Epidermal melanocyte (primary cell): ENCODE measurements at regions not wholly inside any gene's neighbourhood (a gene's known extent, or its start where the extent isn't known, plus 50 kb on each side); places are given as distances from the start of the nearest gene placed in this dataset.

Experiments
- DNase-seq: peaks from one replicate; pipeline ENCODE4 v3.0.0; 2011; ENCODE audit warnings: low spot score; ENCODE audit not compliant: insufficient read length

DNA sequence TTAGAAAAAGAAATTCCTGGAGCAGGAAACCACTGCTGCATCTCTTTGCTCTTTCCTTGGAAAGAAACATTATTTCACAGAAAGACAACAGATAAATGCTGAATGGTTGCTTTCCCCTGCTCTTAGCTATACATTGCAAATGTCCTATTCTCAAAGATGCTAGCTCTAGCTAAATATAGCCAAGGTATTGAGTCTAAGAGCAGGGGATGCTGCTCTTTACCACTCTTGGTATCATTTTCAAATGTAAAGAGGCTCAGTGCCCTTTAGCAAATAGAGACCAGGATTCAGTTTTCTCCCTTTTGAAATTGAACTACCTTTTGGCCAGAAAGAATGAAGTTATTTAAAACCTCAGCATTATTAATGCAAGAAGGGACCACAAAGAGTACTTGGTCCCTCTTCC is 104.0 kb upstream of the FUT8 start:
- no peak for DNase-seq

DNA sequence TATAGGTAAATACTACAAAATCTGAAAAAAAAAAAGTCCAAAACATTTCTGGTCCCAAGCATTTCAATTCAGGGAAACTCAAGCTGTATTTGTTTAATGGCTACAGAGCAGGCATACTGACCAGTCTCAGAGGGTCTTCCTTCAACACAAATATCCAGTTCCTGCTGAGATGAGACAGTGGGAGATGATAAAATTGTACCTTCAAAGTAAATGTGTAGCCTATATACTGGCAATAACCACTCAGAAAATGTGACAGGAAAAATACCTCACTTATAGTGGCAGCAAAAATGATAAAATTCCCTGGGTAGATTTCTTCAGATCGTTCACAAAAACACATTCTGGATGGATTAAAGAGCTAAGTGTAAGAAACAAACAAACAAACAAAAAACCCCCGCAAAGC is 102.0 kb upstream of the FUT8 start:
- DNase-seq: no peak

DNA sequence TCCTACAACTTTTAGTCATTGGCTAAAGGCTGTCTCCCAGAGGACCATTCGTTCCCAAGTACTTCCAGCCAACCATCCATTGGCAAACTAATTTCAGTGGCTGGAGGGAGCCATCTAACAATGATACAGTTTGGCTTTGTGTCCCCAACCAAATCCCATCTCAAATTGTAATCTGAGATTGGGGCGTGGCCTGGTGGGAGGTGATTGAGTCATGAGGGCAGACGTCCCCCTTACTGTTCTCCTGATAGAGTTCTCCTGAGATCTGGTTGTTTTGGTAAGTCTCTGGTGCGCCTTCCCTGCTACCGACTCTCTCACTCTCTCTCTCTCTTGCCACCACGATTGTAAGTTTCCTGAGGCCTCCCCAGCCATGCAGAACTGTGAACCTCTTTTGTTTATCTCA is 99.7 kb upstream of the FUT8 start:
- DNase-seq: no peak

DNA sequence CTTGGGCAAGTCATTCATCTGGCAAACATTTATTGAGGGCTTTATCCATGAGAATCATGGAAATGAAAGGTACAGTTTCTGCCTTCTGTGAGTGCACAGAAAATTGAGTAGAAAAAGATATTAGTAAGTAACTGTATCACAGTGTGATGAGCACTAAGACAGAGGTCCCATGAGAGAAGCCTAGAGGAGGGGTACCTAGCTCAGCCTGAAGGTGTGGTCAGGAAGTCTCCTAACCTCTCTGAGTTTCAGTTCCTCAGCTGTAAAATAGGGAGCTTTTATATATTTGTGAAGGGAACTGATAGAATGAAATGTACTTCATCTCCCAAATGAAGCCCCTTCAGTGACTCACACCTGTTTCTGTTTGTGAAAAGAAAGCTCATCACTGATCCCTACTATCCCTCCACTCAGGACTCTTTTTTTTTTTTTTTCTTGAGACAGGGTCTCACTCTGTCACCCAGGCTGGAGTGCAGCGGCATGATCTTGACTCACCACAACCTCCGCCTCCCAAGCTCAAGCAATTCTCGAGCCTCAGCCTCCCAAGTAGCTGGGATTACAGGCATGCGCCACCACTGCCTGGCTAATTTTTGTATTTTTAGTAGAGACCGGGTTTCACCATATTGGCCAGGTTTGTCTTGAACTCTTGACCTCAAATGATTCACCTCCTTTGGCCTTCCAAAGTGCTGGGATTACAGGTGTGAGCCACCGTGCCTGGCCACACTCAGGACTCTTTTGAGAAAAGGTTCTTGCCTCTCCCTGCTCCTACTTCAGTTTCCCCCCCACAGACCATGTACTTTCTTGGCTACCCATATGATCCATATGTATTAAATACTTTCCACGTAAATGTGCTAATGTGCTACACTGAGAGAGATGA is 93.7 kb upstream of the FUT8 start:
- no peak for DNase-seq

DNA sequence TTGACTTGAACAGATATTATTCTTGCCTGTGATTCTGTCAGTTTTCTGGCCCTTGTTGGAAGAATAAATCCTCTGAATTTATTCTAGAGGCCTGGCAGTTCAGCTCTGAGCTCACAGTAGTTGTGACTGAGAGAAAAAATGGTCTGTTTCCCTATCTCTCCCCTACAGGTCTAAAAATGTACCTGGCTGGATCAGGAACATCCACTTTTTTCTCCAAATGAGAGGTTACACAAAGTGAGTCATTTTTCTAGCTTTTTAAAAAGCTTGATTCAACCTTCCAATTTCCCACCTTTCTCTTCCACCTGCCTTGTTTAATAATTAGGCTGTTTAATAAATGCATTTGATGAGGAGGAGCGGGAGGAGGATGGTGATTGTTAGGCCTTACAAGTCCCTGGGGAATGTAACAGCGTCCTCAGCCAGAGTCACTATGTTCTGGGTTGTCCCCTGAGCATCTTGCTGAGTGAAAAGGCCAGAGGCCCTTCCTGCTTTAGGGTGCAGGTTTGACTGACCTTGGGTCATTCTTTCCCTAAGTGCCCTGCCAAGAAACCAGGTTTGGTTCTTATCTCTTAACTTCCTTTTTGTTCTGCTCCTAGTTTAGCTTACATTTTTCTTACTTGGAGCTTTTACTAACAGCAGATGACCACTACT is 91.7 kb upstream of the FUT8 start:
- DNase-seq: no peak

DNA sequence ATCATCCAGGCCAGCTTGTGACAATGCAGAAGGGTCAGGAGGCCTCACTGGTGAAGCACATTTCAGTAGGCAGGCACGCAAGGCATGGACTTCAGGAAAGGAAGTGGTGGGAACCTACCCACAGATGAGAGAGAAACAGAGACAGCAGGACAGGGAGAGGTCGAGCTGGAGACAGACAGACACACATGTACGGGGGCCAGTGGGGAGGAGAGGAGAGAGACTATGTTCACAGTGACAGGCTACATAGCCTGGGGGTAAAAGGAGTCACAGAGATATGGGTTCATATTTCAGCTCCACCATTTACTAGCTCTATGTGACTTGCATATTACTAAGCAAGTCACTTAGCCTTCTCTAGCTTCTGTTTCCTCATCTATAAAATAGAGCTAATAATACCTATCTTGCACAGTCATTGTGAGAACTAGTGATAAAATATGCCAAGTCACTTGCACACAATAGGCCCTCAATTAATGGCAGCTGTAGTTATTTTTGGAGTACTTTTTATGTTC is 91.1 kb upstream of the FUT8 start:
- DNase-seq: no peak

DNA sequence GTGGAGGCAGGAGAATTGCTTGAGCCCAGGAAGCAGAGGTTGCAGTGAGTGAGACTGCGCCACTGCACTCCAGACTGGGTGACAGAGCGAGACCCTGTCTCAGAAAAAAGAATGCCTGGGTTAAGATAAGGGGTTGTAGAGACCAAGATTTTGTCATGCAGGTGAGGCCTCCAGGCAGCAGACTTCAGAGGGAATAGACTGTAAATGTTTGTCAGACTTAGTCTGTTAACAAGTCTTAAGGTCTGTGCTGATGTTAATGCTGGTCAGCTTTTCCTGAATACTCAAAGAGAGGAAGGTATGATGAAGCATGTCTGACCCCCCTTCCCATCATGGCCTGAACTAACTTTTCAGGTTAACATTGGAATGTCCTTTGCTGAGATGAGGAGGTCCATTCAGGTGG is 83.0 kb upstream of the FUT8 start:
- DNase-seq: no peak

DNA sequence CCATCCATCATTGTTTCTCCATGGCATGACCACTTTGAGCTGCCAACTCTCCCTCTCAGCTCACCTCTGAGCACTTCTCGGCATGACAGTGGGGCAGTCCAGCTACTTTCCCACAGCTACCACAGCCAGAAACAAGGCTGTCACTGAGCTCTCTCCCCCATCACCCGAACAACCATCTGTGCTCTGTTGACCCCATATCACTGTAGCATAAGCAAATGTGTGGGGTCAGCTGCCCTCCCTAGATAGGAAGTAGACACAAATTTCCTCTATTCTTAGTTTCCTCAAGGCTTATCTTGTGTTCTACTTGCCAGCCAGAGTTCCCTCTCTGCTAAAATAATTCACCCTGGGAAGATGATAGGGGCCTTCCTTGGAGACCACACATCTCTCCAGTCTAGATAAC is 82.6 kb upstream of the FUT8 start:
- DNase-seq: no peak

DNA sequence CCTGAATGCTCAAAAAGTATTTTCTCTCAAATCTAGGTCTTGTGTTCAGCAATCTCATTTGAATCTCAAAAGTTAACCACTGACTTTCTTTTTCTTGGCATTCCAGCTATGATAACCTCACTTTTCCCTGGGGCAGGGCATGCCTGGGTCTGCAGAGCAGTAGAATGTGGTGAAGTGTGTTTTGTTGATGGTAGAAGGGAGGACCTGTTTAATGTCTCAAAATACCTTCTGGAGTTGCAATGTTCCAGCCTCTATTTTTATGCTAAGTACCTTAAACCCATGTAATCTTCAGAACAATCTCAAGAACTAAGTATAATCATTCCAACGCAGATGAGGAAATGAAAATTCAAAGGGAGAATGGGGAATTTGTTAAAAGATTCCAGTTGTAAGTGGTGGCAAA is 82.1 kb upstream of the FUT8 start:
- DNase-seq: no peak

DNA sequence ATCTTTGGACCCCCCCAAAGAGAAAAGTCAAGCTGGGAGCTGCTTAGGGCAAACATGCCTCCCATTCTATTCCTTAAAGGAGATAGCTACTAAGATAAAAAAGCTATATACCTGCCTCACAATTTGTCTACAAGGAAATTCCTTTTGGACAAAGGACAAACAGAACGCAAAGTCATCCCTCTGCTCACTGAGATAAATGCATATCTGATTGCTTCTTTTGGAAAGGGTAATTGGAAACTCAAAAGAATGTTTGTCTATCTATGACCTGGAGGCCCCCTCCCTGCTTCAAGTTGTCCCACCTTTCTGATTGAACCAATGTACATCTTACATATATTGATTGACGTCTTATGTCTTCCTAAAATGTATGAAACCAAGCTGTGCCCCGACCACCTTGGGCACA is 80.9 kb upstream of the FUT8 start:
- no peak for DNase-seq

DNA sequence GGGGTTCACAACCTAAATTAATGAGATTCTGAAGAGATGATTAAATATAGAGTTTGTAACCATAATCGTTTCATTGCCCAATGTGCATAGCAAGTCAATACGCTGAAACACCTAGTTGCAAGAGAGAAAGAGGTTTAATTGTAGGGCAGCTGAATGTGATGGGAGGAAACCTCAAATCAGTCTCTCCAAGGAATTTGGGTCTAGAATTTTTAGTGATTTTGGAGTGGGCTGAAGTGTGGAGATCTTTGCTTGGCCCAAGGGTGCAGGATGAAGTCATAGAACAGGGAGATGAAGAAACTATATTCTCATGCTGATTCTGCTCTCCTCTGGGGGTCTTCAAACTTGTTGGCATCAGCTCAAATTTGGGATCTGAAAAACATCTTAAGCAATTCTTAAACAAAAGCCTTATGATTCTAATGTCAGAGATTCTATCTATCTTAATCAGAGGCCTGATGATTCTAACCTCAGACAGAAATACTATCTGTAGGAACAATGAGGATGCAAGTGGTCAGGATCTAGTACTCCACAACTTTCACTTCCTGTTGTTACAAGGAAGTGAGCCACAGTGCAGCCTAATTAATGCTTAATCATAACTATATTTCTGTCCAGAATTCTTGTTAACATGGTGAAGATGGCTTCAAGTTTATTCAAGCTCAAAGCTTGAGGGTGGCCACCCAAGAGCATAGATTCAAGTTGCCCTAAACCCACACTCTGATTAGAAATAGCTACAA is 80.2 kb upstream of the FUT8 start:
- DNase-seq: no peak

DNA sequence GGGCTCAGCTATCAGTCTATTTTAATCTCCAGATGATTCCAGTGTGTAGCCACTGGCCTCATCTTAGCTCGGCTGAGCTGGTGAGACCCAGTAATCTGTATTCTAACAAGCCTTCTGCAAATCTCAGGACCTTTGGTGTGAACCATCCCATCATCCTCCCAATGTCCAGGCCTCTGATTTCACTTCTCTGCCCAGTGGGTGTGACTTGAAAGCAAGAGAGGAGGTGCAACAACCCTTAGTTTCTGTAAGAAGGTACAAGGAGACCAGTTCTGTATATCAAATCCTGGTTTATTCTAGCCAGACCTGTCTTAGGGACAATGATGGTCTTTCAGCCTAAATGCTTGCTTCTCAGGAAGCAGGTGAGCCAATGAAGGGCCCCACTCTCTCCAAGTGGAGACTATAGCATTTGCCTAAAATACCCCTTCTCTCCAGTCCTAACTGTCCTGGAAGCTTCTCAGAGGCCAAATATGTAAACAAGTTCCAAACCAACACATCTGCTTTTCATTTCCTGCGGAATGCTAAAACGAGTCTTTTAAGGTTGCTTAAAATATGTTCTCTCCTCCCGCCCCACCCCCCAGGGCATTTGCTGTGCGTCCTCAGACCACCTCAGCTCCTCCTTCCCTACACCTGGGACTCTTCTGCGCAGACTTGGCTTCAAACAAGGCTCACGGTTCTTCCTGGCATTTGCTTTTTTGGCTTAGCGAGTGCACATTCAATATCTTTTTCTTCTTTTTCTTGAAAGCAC is 78.4 kb upstream of the FUT8 start:
- DNase-seq: peak; percentile 40

DNA sequence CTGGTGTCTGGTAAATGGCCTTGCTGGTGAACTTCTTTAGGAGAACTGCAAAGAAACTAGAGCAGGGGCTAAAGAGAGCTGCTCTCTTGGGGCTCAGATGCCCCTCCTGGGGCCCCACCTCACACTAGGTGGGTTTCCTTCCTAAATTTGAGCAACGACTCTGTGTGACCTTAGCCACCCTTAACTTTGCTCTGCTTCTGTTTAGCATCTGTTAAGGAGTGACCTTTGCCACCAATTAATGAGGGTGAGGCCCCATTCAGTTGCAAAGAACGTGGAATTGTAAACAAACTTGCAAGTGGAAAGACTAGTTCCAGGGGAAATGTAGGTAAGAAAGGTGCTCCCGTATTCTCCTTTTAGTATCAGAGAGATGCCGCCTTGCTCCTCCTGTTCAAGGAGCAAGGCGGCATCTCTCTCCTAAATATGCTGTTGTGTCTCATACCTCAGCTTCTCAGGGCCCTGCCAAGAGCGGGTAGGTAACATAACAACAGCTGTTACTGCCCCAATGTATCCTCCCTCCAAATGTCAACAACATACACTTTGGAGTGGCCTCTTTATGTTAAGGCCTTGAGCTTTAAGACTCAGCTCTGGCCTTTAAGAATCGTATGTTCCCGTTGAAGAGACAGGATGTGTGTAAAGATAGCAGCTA is 77.6 kb upstream of the FUT8 start:
- no peak for DNase-seq

DNA sequence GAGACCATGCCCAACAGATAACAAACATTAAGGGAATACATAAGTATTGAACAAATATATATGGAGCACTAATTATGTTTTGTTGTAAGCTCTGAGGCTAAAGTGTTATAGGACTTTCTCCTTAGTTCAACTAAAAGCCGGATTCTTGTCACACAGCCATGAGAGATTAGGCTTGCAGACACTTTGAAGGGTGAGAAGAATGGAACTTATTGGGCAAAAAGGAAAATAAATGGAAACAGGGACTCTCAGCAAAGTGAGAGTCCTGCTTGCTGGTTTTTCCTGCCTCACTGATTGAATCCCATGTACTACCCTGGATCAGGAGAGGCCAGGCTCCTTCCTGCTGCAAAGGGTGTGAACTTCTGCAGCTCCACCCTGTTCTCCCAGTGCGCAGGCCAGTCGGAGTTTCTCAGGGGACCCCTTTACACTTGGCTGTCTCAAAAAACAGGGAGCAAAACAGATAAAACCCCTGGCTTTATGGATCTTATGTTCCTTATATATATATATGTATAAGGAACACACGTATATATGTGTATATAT is 77.1 kb upstream of the FUT8 start:
- DNase-seq: no peak

DNA sequence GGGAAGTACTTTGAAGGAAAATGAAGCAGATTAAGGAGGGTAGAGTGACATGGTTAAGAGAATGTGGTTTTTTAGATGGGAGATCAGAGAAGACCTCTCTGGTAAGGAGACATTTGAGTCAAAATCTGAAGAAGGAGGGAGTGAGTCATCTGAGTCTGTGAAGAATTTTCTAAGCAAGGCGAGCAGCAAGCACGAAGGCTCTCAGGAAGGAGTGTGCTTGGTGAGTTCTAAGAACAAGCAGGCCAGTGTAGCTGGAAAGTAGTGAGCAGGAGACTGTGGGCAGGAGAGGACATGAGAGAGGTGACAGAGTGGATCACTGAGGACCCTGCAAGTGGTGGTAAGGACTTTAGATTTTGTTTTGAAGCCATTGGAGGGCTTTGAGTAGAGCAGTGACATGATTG is 76.3 kb upstream of the FUT8 start:
- DNase-seq: no peak

DNA sequence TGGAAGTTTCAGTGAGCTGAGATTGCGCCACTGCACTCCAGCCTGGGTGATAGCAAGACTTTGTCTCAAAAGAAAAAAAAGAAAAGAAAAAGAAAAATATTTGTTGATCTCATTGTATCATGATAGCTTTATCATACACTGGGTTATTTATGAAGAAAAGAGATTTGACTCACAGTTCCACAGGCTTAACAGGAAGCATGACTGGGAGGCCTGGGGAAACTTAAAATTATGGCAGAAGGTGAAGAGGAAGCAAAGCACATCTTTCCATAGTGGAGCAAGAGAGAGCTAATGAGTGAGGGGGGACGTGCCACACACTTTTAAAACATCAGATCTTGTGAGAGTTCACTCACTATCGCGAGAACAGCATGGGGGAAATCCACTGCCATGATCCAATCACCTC is 72.7 kb upstream of the FUT8 start:
- no peak for DNase-seq

DNA sequence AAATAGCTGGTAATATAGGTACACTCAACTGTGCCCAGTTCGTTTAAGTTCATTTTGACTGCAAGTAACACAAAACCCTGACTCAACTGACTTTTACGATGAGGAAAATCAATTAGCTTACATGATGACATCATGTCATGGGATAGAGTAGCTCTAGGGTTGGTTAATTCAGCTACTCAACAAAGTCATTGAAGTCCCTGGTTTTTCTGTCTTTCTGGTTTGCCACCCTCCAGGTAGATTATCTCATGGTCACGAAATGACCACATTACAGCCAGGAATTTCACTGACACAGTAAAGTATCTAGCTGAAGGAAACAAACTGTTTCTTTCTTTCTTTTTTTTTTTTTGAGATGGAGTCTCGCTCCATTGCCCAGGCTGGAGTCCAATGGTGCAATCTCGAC is 68.5 kb upstream of the FUT8 start:
- no peak for DNase-seq

DNA sequence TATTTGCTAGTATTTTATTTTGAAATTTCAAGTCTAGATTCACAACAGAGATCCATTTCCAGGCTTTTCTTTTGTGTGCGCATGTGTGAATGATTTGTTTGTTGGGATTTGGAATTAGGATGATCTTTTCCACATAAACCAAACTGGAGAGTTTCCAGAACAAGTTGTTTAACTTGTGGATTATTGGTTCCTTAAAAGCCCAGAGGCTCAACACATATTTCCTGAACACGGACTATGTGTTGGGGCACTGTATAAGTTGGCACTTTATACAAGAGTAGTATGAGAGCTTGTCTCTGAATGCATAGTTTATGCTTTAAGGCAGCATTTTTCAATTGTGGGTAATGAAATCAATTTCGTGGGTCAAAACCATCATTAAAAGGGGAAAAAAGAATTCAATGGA is 67.3 kb upstream of the FUT8 start:
- no peak for DNase-seq

DNA sequence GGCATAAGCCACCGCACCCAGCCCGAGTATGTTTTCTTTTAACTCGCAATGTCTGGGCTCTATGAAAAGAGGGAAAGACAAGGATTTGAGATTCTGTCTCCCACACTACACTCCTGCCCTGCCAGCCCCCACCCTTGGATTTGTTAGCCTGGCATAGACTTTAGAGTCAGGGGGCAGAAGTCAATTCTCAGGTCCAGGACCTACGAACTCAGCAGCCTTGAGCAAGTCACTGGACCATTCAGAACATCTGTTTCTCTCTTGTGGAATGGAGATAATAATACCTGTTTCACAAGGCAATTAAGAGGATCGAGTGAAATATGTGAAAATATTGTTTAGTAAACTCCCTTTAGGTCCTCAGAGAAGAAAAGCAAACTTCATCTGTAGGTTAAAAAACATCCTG is 66.1 kb upstream of the FUT8 start:
- no peak for DNase-seq

DNA sequence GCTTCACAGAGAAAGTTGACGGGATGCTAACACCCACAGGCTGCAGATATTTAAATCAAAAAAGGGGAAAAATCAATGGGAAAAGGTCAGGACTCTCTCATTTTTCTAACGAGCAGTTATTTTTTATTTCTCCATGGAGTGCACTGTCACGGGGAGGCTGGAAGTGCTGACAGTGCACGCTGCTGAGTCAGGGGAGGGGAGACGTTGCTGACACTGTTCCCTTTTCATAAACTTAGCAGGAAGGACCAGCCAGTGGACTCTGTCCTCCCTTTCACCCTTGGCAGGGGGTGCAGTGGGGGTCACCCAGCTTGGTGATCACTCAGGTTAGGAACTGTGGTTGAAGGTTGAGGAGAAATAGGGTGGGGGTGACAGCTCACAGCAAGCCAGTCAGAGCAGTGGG is 65.6 kb upstream of the FUT8 start:
- no peak for DNase-seq

DNA sequence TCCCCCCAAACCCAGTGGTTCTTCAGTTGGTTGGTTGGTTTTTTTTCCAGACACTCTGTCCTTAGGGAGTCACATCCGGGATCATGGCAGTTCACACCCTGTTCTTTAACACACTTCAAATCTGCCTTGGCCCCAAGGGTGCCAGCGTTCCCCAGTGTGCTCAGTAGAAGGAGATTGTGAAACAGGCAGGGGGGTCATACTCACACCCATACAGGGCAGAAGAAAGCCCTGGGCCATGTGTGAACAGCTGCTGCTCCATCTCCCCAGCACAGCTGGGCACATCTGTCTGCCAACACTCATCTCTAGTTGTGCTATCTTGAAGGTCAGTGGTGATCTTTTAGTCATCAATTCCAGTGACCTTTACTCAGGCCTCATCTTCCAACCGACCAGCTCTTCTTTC is 64.4 kb upstream of the FUT8 start:
- DNase-seq: no peak
